H1 (cell line): ENCODE measurements at regions not wholly inside any gene's neighbourhood (a gene's known extent, or its start where the extent isn't known, plus 50 kb on each side); places are given as distances from the start of the nearest gene placed in this dataset.

ENCODE experiments used
- KDM5A ChIP-seq: fragments of 200-600 bp; IDR thresholded peaks from 2 replicates; pipeline ENCODE4 v1.7.1; 2012; ENCODE audit warnings: mild to moderate bottlenecking, low read length, inconsistent platforms, mixed read lengths

DNA sequence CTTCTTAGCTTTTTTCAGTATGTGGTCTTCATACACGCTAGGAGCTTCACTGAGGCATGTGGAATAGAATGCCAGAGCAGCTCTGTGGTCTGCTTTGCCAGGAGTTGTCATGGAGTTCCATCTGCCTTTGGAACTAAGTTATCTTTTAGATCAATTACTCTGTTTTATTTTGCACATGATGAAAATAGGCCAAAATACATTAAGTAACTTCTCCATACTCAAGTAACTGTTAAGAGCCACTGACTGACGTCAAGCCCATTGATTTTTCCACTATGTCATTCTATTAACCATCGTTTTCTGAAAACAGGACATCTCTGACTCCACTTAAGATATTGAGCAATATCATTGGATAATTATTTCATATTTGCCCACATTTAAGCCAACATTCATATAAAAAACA is 415.1 kb upstream of the MAD2L1 start (continued):
- no peak for TF ChIP-seq KDM5A
